ENCODE measurements at regions not wholly inside any gene's neighbourhood (a gene's known extent, or its start where the extent isn't known, plus 50 kb on each side); places are given as distances from the start of the nearest gene placed in this dataset.

DNA sequence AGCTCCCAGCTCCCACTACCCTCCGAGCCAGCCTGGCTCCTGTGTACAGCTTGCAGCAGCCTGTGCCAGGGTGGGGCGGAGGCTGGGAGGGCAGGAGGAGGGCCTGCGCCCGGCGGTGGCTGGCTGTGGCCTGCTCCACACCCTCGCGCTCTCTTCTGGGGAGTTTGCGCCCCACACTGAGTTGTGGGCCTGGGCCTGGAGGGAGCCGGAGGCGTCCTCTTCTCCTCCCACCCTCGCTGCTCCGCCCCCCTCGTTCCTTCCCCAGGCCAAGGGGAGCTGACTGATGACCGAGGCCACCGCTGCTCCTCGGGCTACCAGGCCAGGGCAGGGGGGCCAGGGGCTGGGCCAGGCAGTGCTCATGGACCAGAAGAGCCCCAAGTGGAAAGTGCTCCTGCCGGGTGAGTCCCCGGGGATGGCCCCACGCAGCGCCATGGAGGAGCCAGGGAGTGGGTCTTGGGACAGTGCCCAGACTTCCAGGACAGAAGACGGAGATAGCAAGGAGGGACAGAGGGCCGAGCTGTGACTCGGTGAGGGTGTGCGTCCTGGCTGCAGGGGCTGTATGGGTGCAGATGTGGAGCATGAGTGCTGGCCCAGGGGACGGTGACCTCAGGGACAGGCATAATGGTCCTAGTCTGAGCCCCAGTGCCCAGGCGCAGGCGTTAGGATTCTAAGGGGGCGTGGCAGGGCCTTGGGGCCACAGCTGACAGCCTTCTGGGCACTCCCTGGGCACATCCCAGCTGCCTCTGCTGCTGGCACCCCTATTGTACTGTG, 242.1 kb upstream of the GSE1 start:
- TF ChIP-seq, protein P1, sequence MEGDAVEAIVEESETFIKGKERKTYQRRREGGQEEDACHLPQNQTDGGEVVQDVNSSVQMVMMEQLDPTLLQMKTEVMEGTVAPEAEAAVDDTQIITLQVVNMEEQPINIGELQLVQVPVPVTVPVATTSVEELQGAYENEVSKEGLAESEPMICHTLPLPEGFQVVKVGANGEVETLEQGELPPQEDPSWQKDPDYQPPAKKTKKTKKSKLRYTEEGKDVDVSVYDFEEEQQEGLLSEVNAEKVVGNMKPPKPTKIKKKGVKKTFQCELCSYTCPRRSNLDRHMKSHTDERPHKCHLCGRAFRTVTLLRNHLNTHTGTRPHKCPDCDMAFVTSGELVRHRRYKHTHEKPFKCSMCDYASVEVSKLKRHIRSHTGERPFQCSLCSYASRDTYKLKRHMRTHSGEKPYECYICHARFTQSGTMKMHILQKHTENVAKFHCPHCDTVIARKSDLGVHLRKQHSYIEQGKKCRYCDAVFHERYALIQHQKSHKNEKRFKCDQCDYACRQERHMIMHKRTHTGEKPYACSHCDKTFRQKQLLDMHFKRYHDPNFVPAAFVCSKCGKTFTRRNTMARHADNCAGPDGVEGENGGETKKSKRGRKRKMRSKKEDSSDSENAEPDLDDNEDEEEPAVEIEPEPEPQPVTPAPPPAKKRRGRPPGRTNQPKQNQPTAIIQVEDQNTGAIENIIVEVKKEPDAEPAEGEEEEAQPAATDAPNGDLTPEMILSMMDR (conservative IDR thresholded peaks at IDR 0.05) = no peak
- no peak for TF ChIP-seq EZH2 (IDR thresholded peaks at IDR 0.05; ENCODE audit: low read depth)

All from PC-9 (cell line).